ENCODE measurements at regions not wholly inside any gene's neighbourhood (a gene's known extent, or its start where the extent isn't known, plus 50 kb on each side); places are given as distances from the start of the nearest gene placed in this dataset.

GRCh38 chr5:73298772-73299630, 126.0 kb downstream of the TMEM174 start:
- intact Hi-C loops (cut with DNase I): no loop called here

GRCh38 chr5:73298251-73298771, 125.3 kb downstream of the TMEM174 start:
- intact Hi-C loops (cut with DNase I): no loop called here
- no peak for DNase-seq (ENCODE audit: low spot score)

More at GRCh38 chr5:73298772-73299630, 126.0 kb downstream of the TMEM174 start:
- no peak for DNase-seq (ENCODE audit: low spot score)

GRCh38 chr5:73297430-73297829, 124.4 kb downstream of the TMEM174 start:
- no peak for DNase-seq (ENCODE audit: low spot score)
- intact Hi-C loops (cut with DNase I): no loop called here

- no peak for DNase-seq (ENCODE audit: low spot score)
- intact Hi-C loops (cut with DNase I): no loop called here
These were observed 123.8 kb downstream of the TMEM174 start for GRCh38 chr5:73296772-73297171.

- DNase-seq (ENCODE audit: low spot score): no peak
- intact Hi-C loops (cut with DNase I): no loop called here
These were observed 122.9 kb downstream of the TMEM174 start for GRCh38 chr5:73295921-73296320.

- DNase-seq (ENCODE audit: low spot score): no peak
- intact Hi-C loops (cut with DNase I): no loop called here
These were observed 122.5 kb downstream of the TMEM174 start for GRCh38 chr5:73295447-73295846.

- intact Hi-C loops (cut with DNase I): no loop called here
- DNase-seq (ENCODE audit: low spot score): no peak
These were observed 119.9 kb downstream of the TMEM174 start for GRCh38 chr5:73292816-73293459.

GRCh38 chr5:73291873-73292272, 118.9 kb downstream of the TMEM174 start:
- intact Hi-C loops (cut with DNase I): no loop called here
- no peak for DNase-seq (ENCODE audit: low spot score)

- intact Hi-C loops (cut with DNase I): no loop called here
- no peak for DNase-seq (ENCODE audit: low spot score)
These were observed 117.2 kb downstream of the TMEM174 start for GRCh38 chr5:73290242-73290641.

- DNase-seq (ENCODE audit: low spot score): no peak
- intact Hi-C loops (cut with DNase I): no loop called here
These were observed 116.1 kb downstream of the TMEM174 start for GRCh38 chr5:73288803-73289720.

GRCh38 chr5:73286896-73287295, 113.9 kb downstream of the TMEM174 start:
- intact Hi-C loops (cut with DNase I): no loop called here
- DNase-seq (ENCODE audit: low spot score): no peak

- intact Hi-C loops (cut with DNase I): no loop called here
- DNase-seq (ENCODE audit: low spot score): no peak
These were observed 112.0 kb downstream of the TMEM174 start for GRCh38 chr5:73284985-73285384.

GRCh38 chr5:73284220-73284795, 111.3 kb downstream of the TMEM174 start:
- no peak for DNase-seq (ENCODE audit: low spot score)
- intact Hi-C loops (cut with DNase I): no loop called here

- intact Hi-C loops (cut with DNase I): no loop called here
- no peak for DNase-seq (ENCODE audit: low spot score)
These were observed 109.9 kb downstream of the TMEM174 start for GRCh38 chr5:73282923-73283322.

- intact Hi-C loops (cut with DNase I): no loop called here
- no peak for DNase-seq (ENCODE audit: low spot score)
These were observed 109.4 kb downstream of the TMEM174 start for GRCh38 chr5:73282383-73282782.

- intact Hi-C loops (cut with DNase I): no loop called here
- DNase-seq (ENCODE audit: low spot score): no peak
These were observed 108.1 kb downstream of the TMEM174 start for GRCh38 chr5:73280821-73281746.

GRCh38 chr5:73280386-73280785, 107.4 kb downstream of the TMEM174 start:
- no peak for DNase-seq (ENCODE audit: low spot score)
- intact Hi-C loops (cut with DNase I): no loop called here

GRCh38 chr5:73279805-73280204, 106.8 kb downstream of the TMEM174 start:
- intact Hi-C loops (cut with DNase I): no loop called here
- no peak for DNase-seq (ENCODE audit: low spot score)

All from cardiac septum (tissue), 1 donor.